ENCODE measurements at regions not wholly inside any gene's neighbourhood (a gene's known extent, or its start where the extent isn't known, plus 50 kb on each side); places are given as distances from the start of the nearest gene placed in this dataset.

- no peak for TF ChIP-seq FOXM1 (IDR thresholded peaks at IDR 0.05; ENCODE audit: borderline replicate concordance, low read depth)
- TF ChIP-seq TAF1 (IDR thresholded peaks at IDR 0.05; ENCODE audit: low read depth) = no peak
- TF ChIP-seq YY1 (IDR thresholded peaks at IDR 0.05; ENCODE audit: low read depth) = no peak
- no peak for TF ChIP-seq RAD21 (IDR thresholded peaks at IDR 0.05; ENCODE audit: low read depth)
- TF ChIP-seq EP300 (IDR thresholded peaks at IDR 0.05; ENCODE audit: borderline replicate concordance) = no peak
- TF ChIP-seq USF1 (IDR thresholded peaks at IDR 0.05) = no peak
- no peak for TF ChIP-seq CEBPB (IDR thresholded peaks at IDR 0.05)
- TF ChIP-seq TEAD4 (IDR thresholded peaks at IDR 0.05) = no peak
- no peak for TF ChIP-seq CREB1 (IDR thresholded peaks at IDR 0.05; ENCODE audit: low read depth)
- no peak for TF ChIP-seq REST (IDR thresholded peaks at IDR 0.05; ENCODE audit: low read depth)
- TF ChIP-seq NFIC (IDR thresholded peaks at IDR 0.05) = no peak
- TF ChIP-seq TCF12 (IDR thresholded peaks at IDR 0.05; ENCODE audit: low read depth) = no peak
- TF ChIP-seq EGR1 (IDR thresholded peaks at IDR 0.05) = no peak
- no peak for TF ChIP-seq MAX (IDR thresholded peaks at IDR 0.05)
Observed at GRCh38 chr6:22411376-22412105, 114.7 kb upstream of the PRL start.

- TF ChIP-seq CREB1 (IDR thresholded peaks at IDR 0.05; ENCODE audit: low read depth) (no peak), REST (IDR thresholded peaks at IDR 0.05; ENCODE audit: low read depth) (no peak)
Observed at GRCh38 chr6:22412994-22413393, 116.2 kb upstream of the PRL start.

- TF ChIP-seq NFIC (IDR thresholded peaks at IDR 0.05) = no peak
- TF ChIP-seq TEAD4 (IDR thresholded peaks at IDR 0.05) = no peak
- TF ChIP-seq MAX (IDR thresholded peaks at IDR 0.05) = no peak
- no peak for TF ChIP-seq FOXM1 (IDR thresholded peaks at IDR 0.05; ENCODE audit: borderline replicate concordance, low read depth)
- no peak for TF ChIP-seq EGR1 (IDR thresholded peaks at IDR 0.05)
- no peak for TF ChIP-seq TCF12 (IDR thresholded peaks at IDR 0.05; ENCODE audit: low read depth)
- TF ChIP-seq EP300 (IDR thresholded peaks at IDR 0.05; ENCODE audit: borderline replicate concordance) = no peak
- no peak for TF ChIP-seq RAD21 (IDR thresholded peaks at IDR 0.05; ENCODE audit: low read depth)
- TF ChIP-seq ZBTB7A (IDR thresholded peaks at IDR 0.05; ENCODE audit: low read depth) = no peak
- TF ChIP-seq CREB1 (IDR thresholded peaks at IDR 0.05; ENCODE audit: low read depth) = no peak
- TF ChIP-seq TAF1 (IDR thresholded peaks at IDR 0.05; ENCODE audit: low read depth) = no peak
- TF ChIP-seq YY1 (IDR thresholded peaks at IDR 0.05; ENCODE audit: low read depth) = no peak
Observed at GRCh38 chr6:22413681-22414311, 117.0 kb upstream of the PRL start.

- TF ChIP-seq MAX (IDR thresholded peaks at IDR 0.05) (no peak), CEBPB (IDR thresholded peaks at IDR 0.05) (no peak), EGR1 (IDR thresholded peaks at IDR 0.05) (no peak), CREB1 (IDR thresholded peaks at IDR 0.05; ENCODE audit: low read depth) (no peak), NFIC (IDR thresholded peaks at IDR 0.05) (no peak), TEAD4 (IDR thresholded peaks at IDR 0.05) (no peak), RAD21 (IDR thresholded peaks at IDR 0.05; ENCODE audit: low read depth) (no peak), REST (IDR thresholded peaks at IDR 0.05; ENCODE audit: low read depth) (no peak), YY1 (IDR thresholded peaks at IDR 0.05; ENCODE audit: low read depth) (no peak), EP300 (IDR thresholded peaks at IDR 0.05; ENCODE audit: borderline replicate concordance) (no peak), USF1 (IDR thresholded peaks at IDR 0.05) (no peak), TAF1 (IDR thresholded peaks at IDR 0.05; ENCODE audit: low read depth) (no peak), FOXM1 (IDR thresholded peaks at IDR 0.05; ENCODE audit: borderline replicate concordance, low read depth) (no peak), ZBTB7A (IDR thresholded peaks at IDR 0.05; ENCODE audit: low read depth) (no peak), TCF12 (IDR thresholded peaks at IDR 0.05; ENCODE audit: low read depth) (no peak)
Observed at GRCh38 chr6:22418714-22419113, 121.9 kb upstream of the PRL start.

Data from Ishikawa (cell line).